PC-9 (cell line): ENCODE measurements at regions not wholly inside any gene's neighbourhood (a gene's known extent, or its start where the extent isn't known, plus 50 kb on each side); places are given as distances from the start of the nearest gene placed in this dataset.

Experiments
- BruUV-seq: library from RNA; stranded (reverse); fragments of 400-500 nt; replicated peaks from 2 replicates; lab custom pipeline; 2021; lab: Mats Ljungman, UMichigan
- CTCF ChIA-PET: fragments of 300-600 bp; sonication (Branson Sonifier 250); formaldehyde crosslinking; loops from one replicate; lab custom pipeline; 2022; ENCODE audit warnings: antibody characterized with exemption; lab: Charles Lee
- POLR2A ChIA-PET: fragments of 300-600 bp; sonication (Branson Sonifier 250); formaldehyde crosslinking; loops from one replicate; lab custom pipeline; 2022; ENCODE audit warnings: antibody characterized with exemption; ENCODE audit not compliant: unreplicated experiment; lab: Charles Lee
- DNase-seq, 2 experiments: peaks; one replicate each; pipeline versions ENCODE4 v3.0.0 to v3.0.0-alpha.2; 2015 to 2022; ENCODE audit warnings: mixed read lengths in 1 of 2
- H2AFZ ChIP-seq: fragments of 200-600 bp; sonication (generic); 2 replicates; pipeline ENCODE4 v1.8.1; 2017; ENCODE audit warnings: antibody characterized with exemption
- H3F3A ChIP-seq: fragments of 200-600 bp; sonication (generic); 2 replicates; pipeline ENCODE4 v1.8.1; 2017; ENCODE audit warnings: antibody characterized with exemption, mild to moderate bottlenecking, low read depth; ENCODE audit not compliant: insufficient read depth
- H3K27ac ChIP-seq: fragments of 200-600 bp; sonication (generic); 2 replicates; pipeline ENCODE4 v1.6.1; 2016; ENCODE audit warnings: mixed run types
- H3K27me3 ChIP-seq: fragments of 200-600 bp; sonication (generic); 2 replicates; pipeline ENCODE4 v1.6.1; 2016; ENCODE audit warnings: low read depth, mixed run types; ENCODE audit not compliant: insufficient read depth
- H3K36me3 ChIP-seq: fragments of 200-600 bp; sonication (generic); 2 replicates; pipeline ENCODE4 v1.6.1; 2016; ENCODE audit warnings: low read depth, mixed run types
- H3K4me1 ChIP-seq: fragments of 200-600 bp; sonication (generic); replicated peaks from 2 replicates; pipeline ENCODE4 v1.6.1; 2016; ENCODE audit warnings: mixed run types; ENCODE audit not compliant: insufficient read depth
- H3K4me2 ChIP-seq: fragments of 200-600 bp; sonication (generic); 2 replicates; pipeline ENCODE4 v1.6.1; 2017; ENCODE audit warnings: mixed run types
- H3K4me3 ChIP-seq: fragments of 200-600 bp; sonication (generic); 2 replicates; pipeline ENCODE4 v1.6.1; 2016; ENCODE audit warnings: mixed run types
- H3K79me2 ChIP-seq: fragments of 200-600 bp; sonication (generic); 2 replicates; pipeline ENCODE4 v1.6.1; 2017; ENCODE audit warnings: low read depth, mixed run types
- H3K9me2 ChIP-seq: fragments of 200-600 bp; sonication (generic); 2 replicates; pipeline ENCODE4 v1.8.1; 2017; ENCODE audit warnings: mild to moderate bottlenecking; ENCODE audit not compliant: insufficient read depth
- H3K9me3 ChIP-seq: fragments of 200-600 bp; sonication (generic); 2 replicates; pipeline ENCODE4 v1.8.1; 2016; ENCODE audit warnings: low read depth; ENCODE audit not compliant: insufficient read depth
- H4K20me1 ChIP-seq: fragments of 200-600 bp; sonication (generic); 2 replicates; pipeline ENCODE4 v1.8.1; 2017; ENCODE audit not compliant: insufficient read depth
- CTCF ChIP-seq: fragments of 200-600 bp; sonication (generic); conservative IDR thresholded peaks from 2 replicates; pipeline ENCODE4 v1.6.1; 2017; ENCODE audit warnings: mixed run types, antibody characterized with exemption, mild to moderate bottlenecking, moderate library complexity
- EZH2 ChIP-seq: fragments of 200-600 bp; sonication (generic); IDR thresholded peaks from 2 replicates; pipeline ENCODE4 v1.8.0; 2017; ENCODE audit warnings: antibody characterized with exemption, low read depth
- intact Hi-C: fragments of 100-400 bp; cut with micrococcal nuclease; formaldehyde crosslinking; loops from one replicate; pipeline ENCODE4 v1.10.0; 2022; ENCODE audit not compliant: unreplicated experiment

- Histone ChIP-seq H3K27ac (no peak overlapping the region), H4K20me1 (no peaks in the 10 kb centered on the region), H3K4me1 (peaks cover 13% of the 10 kb centered on the region), H3F3A (no peaks in the 10 kb centered on the region), H3K9me2 (no peaks in the 10 kb centered on the region), H3K9me3 (no peaks in the 10 kb centered on the region), H3K4me3 (no peak overlapping the region), H2AFZ (no peak overlapping the region), H3K79me2 (no peaks in the 10 kb centered on the region), H3K27me3 (no peaks in the 10 kb centered on the region), H3K4me2 (no peak overlapping the region), H3K36me3 (no peaks in the 10 kb centered on the region)
- TF ChIP-seq CTCF (no peak), EZH2 (no peak)
- no TSS peak for BruUV-seq
- ChIA-PET CTCF (no interaction called here), POLR2A (no interaction called here)
- intact Hi-C loops: no loop called here
- no peak for DNase-seq
Measured at GRCh38 chr15:70539912-70540530, 223.3 kb downstream of the UACA start.

GRCh38 chr15:70539409-70539808 lies 223.9 kb downstream of the UACA start:
- no peak overlapping the region for H3K4me2 ChIP-seq
- no peak overlapping the region for H3K4me3 ChIP-seq
- intact Hi-C loops: no loop called here
- no peak overlapping the region for H2AFZ ChIP-seq
- H3K36me3 ChIP-seq: no peaks in the 10 kb centered on the region
- TF ChIP-seq CTCF: no peak
- TF ChIP-seq EZH2: no peak
- no peaks in the 10 kb centered on the region for H3K79me2 ChIP-seq
- H3K9me2 ChIP-seq: no peaks in the 10 kb centered on the region
- no peak overlapping the region for H3K27ac ChIP-seq
- CTCF ChIA-PET: no interaction called here
- no peaks in the 10 kb centered on the region for H3F3A ChIP-seq
- no TSS peak for BruUV-seq
- no peaks in the 10 kb centered on the region for H4K20me1 ChIP-seq
- H3K9me3 ChIP-seq: no peaks in the 10 kb centered on the region
- no peak for DNase-seq
- H3K4me1 ChIP-seq: peaks cover 13% of the 10 kb centered on the region
- POLR2A ChIA-PET: no interaction called here
- no peaks in the 10 kb centered on the region for H3K27me3 ChIP-seq

- TF ChIP-seq EZH2 (no peak), CTCF (no peak)
- Histone ChIP-seq H3K9me3 (no peaks in the 10 kb centered on the region), H4K20me1 (no peaks in the 10 kb centered on the region), H3F3A (0 out of 2 replicates have a peak, but pooled peaks cover 2% of the 10 kb centered on the region), H3K4me3 (no peak overlapping the region), H2AFZ (no peak overlapping the region), H3K79me2 (no peaks in the 10 kb centered on the region), H3K4me2 (peak overlapping the region; percentile 25), H3K27ac (no peak overlapping the region), H3K27me3 (no peaks in the 10 kb centered on the region), H3K36me3 (no peaks in the 10 kb centered on the region), H3K4me1 (peaks cover 13% of the 10 kb centered on the region), H3K9me2 (no peaks in the 10 kb centered on the region)
- POLR2A ChIA-PET: interaction anchor here (0.6 kb wide), 1 partner anchor 603 kb away, joined by 6 read pairs; no protein-coding TSS in a partner anchor
- intact Hi-C loops: no loop called here
- DNase-seq: peak; percentile 32 to 66
- CTCF ChIA-PET: no interaction called here
- no TSS peak for BruUV-seq
Measured at GRCh38 chr15:70538278-70538677, 225.1 kb downstream of the UACA start.
